PC-9 (cell line): ENCODE measurements at regions not wholly inside any gene's neighbourhood (a gene's known extent, or its start where the extent isn't known, plus 50 kb on each side); places are given as distances from the start of the nearest gene placed in this dataset.

Experiments used
- CTCF ChIP-seq: fragments of 200-600 bp; sonication (generic); conservative IDR thresholded peaks from 2 replicates; pipeline ENCODE4 v1.6.1; 2017; ENCODE audit warnings: mixed run types, antibody characterized with exemption, mild to moderate bottlenecking, moderate library complexity
- EZH2 ChIP-seq: fragments of 200-600 bp; sonication (generic); IDR thresholded peaks from 2 replicates; pipeline ENCODE4 v1.8.0; 2017; ENCODE audit warnings: antibody characterized with exemption, low read depth

GRCh38 chr5:77942578-77943239, 166.6 kb upstream of the TBCA start:
- TF ChIP-seq EZH2 (no peak), CTCF (no peak)
